Breast epithelium (tissue), 3 donors: ENCODE measurements at regions not wholly inside any gene's neighbourhood (a gene's known extent, or its start where the extent isn't known, plus 50 kb on each side); places are given as distances from the start of the nearest gene placed in this dataset.

Experiments used
- POLR2A ChIP-seq: fragments of 450-650 bp; IDR thresholded peaks from one replicate; pipeline ENCODE4 v1.6.1; 2016; ENCODE audit warnings: antibody characterized with exemption, mild to moderate bottlenecking, moderate library complexity
- POLR2AphosphoS5 ChIP-seq, 3 donors: sonication (generic); formaldehyde crosslinking; IDR thresholded peaks; one replicate each; pipeline ENCODE4 v1.6.1; 2017; ENCODE audit warnings: antibody characterized with exemption in 3 of 3
- TF ChIP-seq, protein P1 (sequence below), 3 donors: fragments of 450-650 bp; IDR thresholded peaks; one replicate each; pipeline ENCODE4 v1.5.1; 2016 to 2017; ENCODE audit warnings: antibody characterized with exemption in 3 of 3, mild to moderate bottlenecking in 3 of 3, moderate library complexity in 3 of 3

GRCh38 chr9:75454043-75454442 lies 365.7 kb downstream of the OSTF1 start:
- TF ChIP-seq POLR2A (no peak), POLR2AphosphoS5 (IDR thresholded peaks at IDR 0.05) (no peak)
- TF ChIP-seq, protein P1, sequence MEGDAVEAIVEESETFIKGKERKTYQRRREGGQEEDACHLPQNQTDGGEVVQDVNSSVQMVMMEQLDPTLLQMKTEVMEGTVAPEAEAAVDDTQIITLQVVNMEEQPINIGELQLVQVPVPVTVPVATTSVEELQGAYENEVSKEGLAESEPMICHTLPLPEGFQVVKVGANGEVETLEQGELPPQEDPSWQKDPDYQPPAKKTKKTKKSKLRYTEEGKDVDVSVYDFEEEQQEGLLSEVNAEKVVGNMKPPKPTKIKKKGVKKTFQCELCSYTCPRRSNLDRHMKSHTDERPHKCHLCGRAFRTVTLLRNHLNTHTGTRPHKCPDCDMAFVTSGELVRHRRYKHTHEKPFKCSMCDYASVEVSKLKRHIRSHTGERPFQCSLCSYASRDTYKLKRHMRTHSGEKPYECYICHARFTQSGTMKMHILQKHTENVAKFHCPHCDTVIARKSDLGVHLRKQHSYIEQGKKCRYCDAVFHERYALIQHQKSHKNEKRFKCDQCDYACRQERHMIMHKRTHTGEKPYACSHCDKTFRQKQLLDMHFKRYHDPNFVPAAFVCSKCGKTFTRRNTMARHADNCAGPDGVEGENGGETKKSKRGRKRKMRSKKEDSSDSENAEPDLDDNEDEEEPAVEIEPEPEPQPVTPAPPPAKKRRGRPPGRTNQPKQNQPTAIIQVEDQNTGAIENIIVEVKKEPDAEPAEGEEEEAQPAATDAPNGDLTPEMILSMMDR (IDR thresholded peaks at IDR 0.05), result no peak
